ENCODE measurements at regions not wholly inside any gene's neighbourhood (a gene's known extent, or its start where the extent isn't known, plus 50 kb on each side); places are given as distances from the start of the nearest gene placed in this dataset.

- Histone ChIP-seq H3K9ac (ENCODE audit: low read depth, low read length) (no peak overlapping the region), H3K36me3 (ENCODE audit: insufficient read depth, low read length) (no peaks in the 10 kb centered on the region), H3K4me1 (ENCODE audit: insufficient read depth, low read length) (no peaks in the 10 kb centered on the region), H3K9me3 (ENCODE audit: control insufficient read depth, insufficient read depth, low read length) (no peaks in the 10 kb centered on the region; the same call in 1 of the 2 replicates)
Observed at GRCh38 chr19:31718898-31719297, 369.7 kb upstream of the TSHZ3 start.

DNA sequence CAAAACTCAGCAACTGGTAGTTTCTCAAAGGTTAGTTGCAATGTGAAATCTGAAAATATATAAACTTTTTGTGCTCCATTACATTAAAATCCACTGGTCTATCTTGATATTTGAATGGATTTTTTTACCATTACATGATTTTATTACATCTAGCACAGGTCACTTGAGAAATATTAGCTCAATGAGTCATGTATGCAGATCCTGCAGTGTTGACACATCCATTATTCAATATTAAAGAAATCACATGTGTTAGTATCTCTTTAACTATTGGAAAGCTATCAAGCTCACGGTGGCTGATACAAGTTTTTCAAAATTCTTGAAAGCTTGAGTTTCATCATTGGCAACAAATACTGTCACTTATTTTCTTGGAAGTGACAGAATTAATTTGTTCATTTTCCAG lies 373.9 kb upstream of the TSHZ3 start:
- no peaks in the 10 kb centered on the region for H3K4me1 ChIP-seq (ENCODE audit: insufficient read depth, low read length)
- no peak overlapping the region for H3K9ac ChIP-seq (ENCODE audit: low read depth, low read length)
- H3K9me3 ChIP-seq (ENCODE audit: control insufficient read depth, insufficient read depth, low read length), result peaks cover 6% of the 10 kb centered on the region
- H3K36me3 ChIP-seq (ENCODE audit: insufficient read depth, low read length), result no peaks in the 10 kb centered on the region

DNA sequence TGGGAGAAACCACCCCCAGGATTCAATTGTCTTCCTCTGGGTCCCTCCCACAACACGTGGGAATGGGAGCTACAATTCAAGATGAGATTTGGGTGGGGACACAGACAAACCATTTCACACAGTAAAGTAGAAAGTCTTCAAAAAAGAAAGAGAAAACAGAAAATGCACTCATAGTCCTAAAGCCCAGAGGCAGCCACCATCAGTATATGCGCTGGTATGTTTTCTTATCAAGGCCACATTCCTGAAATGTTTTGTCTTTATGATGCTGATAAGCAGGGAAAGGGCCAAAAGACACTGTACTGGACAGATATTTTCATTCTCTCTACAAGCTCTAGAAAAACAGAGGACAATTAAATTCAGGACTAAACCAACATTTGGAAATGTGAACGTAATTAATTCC lies 375.8 kb upstream of the TSHZ3 start:
- H3K36me3 ChIP-seq (ENCODE audit: insufficient read depth, low read length), result no peaks in the 10 kb centered on the region
- H3K4me1 ChIP-seq (ENCODE audit: insufficient read depth, low read length), result no peaks in the 10 kb centered on the region
- H3K9me3 ChIP-seq (ENCODE audit: control insufficient read depth, insufficient read depth, low read length), result peaks cover 6% of the 10 kb centered on the region

GRCh38 chr19:31727536-31727935 lies 378.3 kb upstream of the TSHZ3 start:
- Histone ChIP-seq H3K4me1 (ENCODE audit: insufficient read depth, low read length) (no peaks in the 10 kb centered on the region), H3K9me3 (ENCODE audit: control insufficient read depth, insufficient read depth, low read length) (peaks cover 6% of the 10 kb centered on the region), H3K36me3 (ENCODE audit: insufficient read depth, low read length) (no peaks in the 10 kb centered on the region), H3K9ac (ENCODE audit: low read depth, low read length) (no peak overlapping the region)

More for the DNA sequence above, 375.8 kb upstream of the TSHZ3 start:
- no peak overlapping the region for H3K9ac ChIP-seq (ENCODE audit: low read depth, low read length)

DNA sequence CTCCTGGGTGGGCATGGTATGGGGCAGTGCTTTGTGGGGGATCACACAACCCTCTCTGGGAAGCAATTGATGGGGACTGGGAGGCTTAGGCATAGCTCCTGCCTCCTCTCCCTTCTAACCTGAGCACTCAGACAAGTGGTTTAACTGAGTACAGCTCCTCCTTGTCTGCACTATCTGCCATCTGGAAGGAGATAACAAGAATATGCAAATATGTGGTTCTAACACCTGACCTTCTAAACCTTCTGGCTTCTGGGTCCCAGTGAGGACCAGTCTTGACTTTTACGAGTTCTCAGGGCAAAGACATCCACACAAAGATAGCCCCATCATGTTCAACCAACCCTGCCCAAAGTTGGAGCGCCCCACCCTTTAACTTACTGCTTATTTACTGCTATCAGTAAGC lies 381.0 kb upstream of the TSHZ3 start:
- no peaks in the 10 kb centered on the region for H3K4me1 ChIP-seq (ENCODE audit: insufficient read depth, low read length)
- no peak overlapping the region for H3K9ac ChIP-seq (ENCODE audit: low read depth, low read length)
- no peaks in the 10 kb centered on the region for H3K36me3 ChIP-seq (ENCODE audit: insufficient read depth, low read length)
- H3K9me3 ChIP-seq (ENCODE audit: control insufficient read depth, insufficient read depth, low read length), result no peaks in the 10 kb centered on the region

DNA sequence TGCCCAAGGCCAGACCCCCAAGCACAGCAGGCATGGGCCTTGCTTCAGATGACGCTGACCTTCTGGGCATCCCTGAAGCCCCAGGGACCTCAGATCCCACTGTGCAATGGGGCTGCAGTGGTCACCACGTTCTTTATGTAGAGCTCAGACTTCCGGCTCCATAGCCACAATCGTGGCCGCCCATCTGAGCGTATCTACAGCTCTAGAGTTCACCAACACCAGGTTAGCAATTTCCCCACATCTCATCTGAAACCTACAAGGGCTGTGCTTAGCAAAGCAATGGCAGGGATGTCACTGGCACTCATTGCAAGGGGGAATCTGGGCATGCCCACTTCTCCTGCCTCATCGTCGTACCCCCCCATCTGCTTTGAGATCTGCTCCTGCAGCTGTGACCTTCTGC lies 384.4 kb upstream of the TSHZ3 start:
- Histone ChIP-seq H3K9me3 (ENCODE audit: control insufficient read depth, insufficient read depth, low read length) (no peaks in the 10 kb centered on the region), H3K9ac (ENCODE audit: low read depth, low read length) (no peak overlapping the region), H3K4me1 (ENCODE audit: insufficient read depth, low read length) (no peaks in the 10 kb centered on the region), H3K36me3 (ENCODE audit: insufficient read depth, low read length) (no peaks in the 10 kb centered on the region)

DNA sequence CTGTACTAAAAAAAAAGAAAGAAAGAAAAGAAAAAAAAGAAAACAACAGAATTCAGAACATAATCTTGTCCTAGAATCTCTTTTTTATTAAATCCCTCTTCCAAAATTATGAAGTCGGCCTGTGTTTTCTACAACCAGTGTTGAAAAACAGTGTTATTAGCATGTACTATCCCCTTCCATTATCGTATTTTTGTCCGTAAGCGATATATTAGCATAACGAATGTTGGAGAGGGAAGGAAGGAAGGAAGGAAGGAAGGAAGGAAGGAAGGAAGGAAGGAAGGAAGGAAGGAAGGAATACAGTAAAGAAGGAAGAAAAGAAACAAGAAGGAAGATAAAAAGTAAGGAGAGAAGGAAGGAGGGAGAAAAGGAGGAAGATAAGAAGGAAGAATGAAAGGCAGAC lies 393.0 kb upstream of the TSHZ3 start:
- H3K4me1 ChIP-seq (ENCODE audit: insufficient read depth, low read length), result no peaks in the 10 kb centered on the region

GRCh38 chr19:31745731-31746130 lies 396.5 kb upstream of the TSHZ3 start:
- Histone ChIP-seq H3K36me3 (ENCODE audit: insufficient read depth, low read length) (no peaks in the 10 kb centered on the region), H3K9ac (ENCODE audit: low read depth, low read length) (no peak overlapping the region), H3K4me1 (ENCODE audit: insufficient read depth, low read length) (no peaks in the 10 kb centered on the region), H3K9me3 (ENCODE audit: control insufficient read depth, insufficient read depth, low read length) (no peaks in the 10 kb centered on the region)

More for the DNA sequence above, 393.0 kb upstream of the TSHZ3 start:
- Histone ChIP-seq H3K9me3 (ENCODE audit: control insufficient read depth, insufficient read depth, low read length) (no peaks in the 10 kb centered on the region), H3K9ac (ENCODE audit: low read depth, low read length) (no peak overlapping the region), H3K36me3 (ENCODE audit: insufficient read depth, low read length) (no peaks in the 10 kb centered on the region)

DNA sequence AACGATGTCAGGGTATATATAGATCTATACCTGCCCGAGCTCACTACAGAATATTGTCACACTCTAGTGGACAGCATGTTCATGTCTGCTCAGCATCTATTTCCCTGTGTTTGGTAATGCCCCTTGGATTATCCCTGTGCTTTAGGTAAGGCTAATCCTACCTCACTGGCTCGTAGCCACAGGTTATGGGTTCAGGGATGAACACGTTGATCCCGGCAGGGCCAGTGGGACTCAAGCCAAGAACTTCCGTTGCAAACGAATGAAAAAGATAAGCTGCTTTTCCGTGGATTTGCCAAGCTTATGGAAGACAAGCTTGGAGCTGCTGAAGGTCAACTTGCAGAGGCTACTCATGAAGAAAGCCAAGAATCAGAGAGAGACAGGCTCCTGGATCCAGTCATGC lies 400.0 kb upstream of the TSHZ3 start:
- Histone ChIP-seq H3K4me1 (ENCODE audit: insufficient read depth, low read length) (no peaks in the 10 kb centered on the region), H3K9ac (ENCODE audit: low read depth, low read length) (no peak overlapping the region), H3K36me3 (ENCODE audit: insufficient read depth, low read length) (no peaks in the 10 kb centered on the region), H3K9me3 (ENCODE audit: control insufficient read depth, insufficient read depth, low read length) (no peaks in the 10 kb centered on the region)

GRCh38 chr19:31759359-31759758 lies 410.1 kb upstream of the TSHZ3 start:
- Histone ChIP-seq H3K36me3 (ENCODE audit: insufficient read depth, low read length) (no peaks in the 10 kb centered on the region), H3K9ac (ENCODE audit: low read depth, low read length) (no peak overlapping the region), H3K9me3 (ENCODE audit: control insufficient read depth, insufficient read depth, low read length) (no peaks in the 10 kb centered on the region), H3K4me1 (ENCODE audit: insufficient read depth, low read length) (no peaks in the 10 kb centered on the region)

DNA sequence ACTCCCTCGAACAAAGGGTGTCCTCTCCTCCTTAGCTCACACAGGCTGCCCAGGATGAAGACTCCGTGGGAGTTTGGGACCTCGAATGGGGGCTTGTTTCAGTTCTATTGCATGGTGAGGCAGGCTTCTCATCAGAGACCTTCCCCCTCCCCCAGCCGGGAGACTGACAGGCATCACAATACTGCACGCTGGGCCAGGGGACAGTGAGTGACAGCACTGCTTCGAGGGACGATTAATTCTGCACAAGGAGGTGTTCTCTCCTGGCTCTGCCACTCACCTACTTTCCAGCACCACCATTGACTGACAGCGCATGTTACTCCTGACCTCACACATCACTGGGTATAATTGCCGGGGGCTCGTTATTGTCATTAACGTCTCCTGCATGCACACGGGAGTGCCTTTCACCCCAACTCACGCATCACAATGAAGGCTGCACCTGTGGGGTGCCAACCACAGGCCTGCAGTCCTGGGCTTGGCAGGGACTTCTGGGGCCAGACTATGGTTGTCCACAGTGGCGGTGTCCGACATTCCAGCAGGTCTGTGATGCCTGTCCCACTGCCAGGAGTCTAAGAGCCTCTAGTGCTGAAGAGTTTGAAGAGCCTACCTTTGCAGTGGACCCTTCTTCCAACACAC lies 412.2 kb upstream of the TSHZ3 start:
- Histone ChIP-seq H3K36me3 (ENCODE audit: insufficient read depth, low read length) (no peaks in the 10 kb centered on the region), H3K9ac (ENCODE audit: low read depth, low read length) (no peak overlapping the region), H3K9me3 (ENCODE audit: control insufficient read depth, insufficient read depth, low read length) (no peaks in the 10 kb centered on the region), H3K4me1 (ENCODE audit: insufficient read depth, low read length) (no peaks in the 10 kb centered on the region)

DNA sequence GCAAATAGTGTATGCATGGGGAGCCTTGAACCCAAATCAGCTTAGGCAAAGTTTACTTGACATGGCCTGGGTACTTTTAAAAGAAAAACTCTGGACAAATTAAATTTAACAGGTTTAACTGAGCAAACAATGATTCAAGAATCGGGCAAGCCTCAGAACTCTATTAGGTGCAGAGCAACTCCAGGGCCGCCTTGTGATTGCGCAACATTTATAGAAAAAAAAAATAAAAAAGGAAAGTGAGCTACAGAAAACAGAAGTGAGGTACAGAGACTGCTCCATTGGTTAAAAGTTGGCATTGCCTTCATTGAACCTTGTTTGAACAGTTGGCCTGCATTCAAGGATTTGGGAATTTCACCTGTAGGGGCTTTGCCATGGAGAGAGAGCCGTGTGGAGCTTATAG lies 421.0 kb upstream of the TSHZ3 start:
- Histone ChIP-seq H3K4me1 (ENCODE audit: insufficient read depth, low read length) (peaks cover 6% of the 10 kb centered on the region; the same call in 1 of the 2 replicates), H3K9ac (ENCODE audit: low read depth, low read length) (no peak overlapping the region), H3K36me3 (ENCODE audit: insufficient read depth, low read length) (no peaks in the 10 kb centered on the region), H3K9me3 (ENCODE audit: control insufficient read depth, insufficient read depth, low read length) (no peaks in the 10 kb centered on the region)

GRCh38 chr19:31772915-31773314 lies 423.7 kb upstream of the TSHZ3 start:
- no peaks in the 10 kb centered on the region for H3K36me3 ChIP-seq (ENCODE audit: insufficient read depth, low read length)
- H3K9me3 ChIP-seq (ENCODE audit: control insufficient read depth, insufficient read depth, low read length), result no peaks in the 10 kb centered on the region
- peaks cover 6% of the 10 kb centered on the region; the same call in 1 of the 2 replicates for H3K4me1 ChIP-seq (ENCODE audit: insufficient read depth, low read length)
- no peak overlapping the region for H3K9ac ChIP-seq (ENCODE audit: low read depth, low read length)

GRCh38 chr19:31781542-31781941 lies 432.3 kb upstream of the TSHZ3 start:
- Histone ChIP-seq H3K9ac (ENCODE audit: low read depth, low read length) (no peak overlapping the region), H3K4me1 (ENCODE audit: insufficient read depth, low read length) (no peaks in the 10 kb centered on the region), H3K36me3 (ENCODE audit: insufficient read depth, low read length) (no peaks in the 10 kb centered on the region), H3K9me3 (ENCODE audit: control insufficient read depth, insufficient read depth, low read length) (no peaks in the 10 kb centered on the region)

GRCh38 chr19:31783592-31783991 lies 434.4 kb upstream of the TSHZ3 start:
- Histone ChIP-seq H3K9ac (ENCODE audit: low read depth, low read length) (no peak overlapping the region), H3K4me1 (ENCODE audit: insufficient read depth, low read length) (no peaks in the 10 kb centered on the region), H3K9me3 (ENCODE audit: control insufficient read depth, insufficient read depth, low read length) (no peaks in the 10 kb centered on the region), H3K36me3 (ENCODE audit: insufficient read depth, low read length) (no peaks in the 10 kb centered on the region)

DNA sequence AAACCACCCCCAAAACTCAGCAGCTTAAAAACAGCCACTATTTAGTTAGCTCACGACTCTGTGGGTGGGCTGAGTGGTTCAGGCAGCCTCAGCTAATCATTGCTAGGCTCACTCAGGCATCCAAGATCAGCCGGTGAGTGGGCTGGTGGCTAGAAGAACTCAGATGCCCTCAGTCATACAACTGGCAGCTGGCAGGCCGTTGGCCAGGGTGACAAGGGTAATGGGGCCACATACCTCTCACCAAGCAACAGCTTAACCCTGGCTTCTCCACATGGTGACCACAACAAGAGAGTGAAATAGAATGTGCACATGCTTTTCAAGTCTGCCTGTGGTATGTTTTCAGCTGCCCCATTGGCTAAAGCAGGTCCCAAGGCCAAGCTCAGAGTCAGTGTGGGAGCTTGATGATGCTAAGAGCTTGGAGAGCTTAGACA lies 435.4 kb upstream of the TSHZ3 start:
- Histone ChIP-seq H3K4me1 (ENCODE audit: insufficient read depth, low read length) (no peaks in the 10 kb centered on the region), H3K36me3 (ENCODE audit: insufficient read depth, low read length) (no peaks in the 10 kb centered on the region), H3K9me3 (ENCODE audit: control insufficient read depth, insufficient read depth, low read length) (no peaks in the 10 kb centered on the region), H3K9ac (ENCODE audit: low read depth, low read length) (no peak overlapping the region)

All from ES-I3 (cell line).